SK-N-SH (cell line): ENCODE measurements at regions not wholly inside any gene's neighbourhood (a gene's known extent, or its start where the extent isn't known, plus 50 kb on each side); places are given as distances from the start of the nearest gene placed in this dataset.

Experiments used
- CTCF ChIA-PET: fragments of 300-600, 350-600 bp; formaldehyde crosslinking; extraction: SDS; loops from one replicate; lab custom pipeline; 2021; lab: Yijun Ruan, JAX
- POLR2A ChIA-PET: fragments of 350-600 bp; sonication (Branson Sonifier 250); formaldehyde crosslinking; extraction: SDS; loops from one replicate; lab custom pipeline; 2020; ENCODE audit warnings: antibody characterized with exemption, inconsistent platforms; lab: Yijun Ruan, JAX
- DNase-seq: peaks from one replicate; pipeline ENCODE4 v3.0.0; 2012
- H2AFZ ChIP-seq: fragments of 200-600 bp; sonication (generic); 2 replicates; pipeline ENCODE4 v1.8.1; 2016; ENCODE audit warnings: antibody characterized with exemption, mild to moderate bottlenecking, low read depth
- H3F3A ChIP-seq: fragments of 200-600 bp; sonication (generic); replicated peaks from 2 replicates; pipeline ENCODE3; 2016; ENCODE audit warnings: antibody characterized with exemption, mild to moderate bottlenecking; ENCODE audit not compliant: insufficient read depth
- H3K27ac ChIP-seq, 2 experiments: fragments of 200-500 bp in 1 of 2; fragments of 200-600 bp in 1 of 2; sonication (Bioruptor generic) in 1 of 2; sonication (generic), shearing (Covaris generic) in 1 of 2; 2 replicates each; pipeline versions ENCODE4 v1.5.1 to v1.6.1; 2014 to 2016; ENCODE audit warnings: low read depth in 2 of 2, inconsistent platforms in 1 of 2, low read length in 1 of 2, mild to moderate bottlenecking in 1 of 2, mixed read lengths in 1 of 2
- H3K27me3 ChIP-seq: fragments of 200-600 bp; sonication (generic), shearing (Covaris generic); 2 replicates; pipeline ENCODE4 v1.6.1; 2016; ENCODE audit warnings: mixed run types; ENCODE audit not compliant: insufficient read depth
- H3K36me3 ChIP-seq, 2 experiments: fragments of 200-500 bp in 1 of 2; fragments of 200-600 bp in 1 of 2; sonication (Bioruptor generic) in 1 of 2; sonication (generic) in 1 of 2; replicated peaks in 1 of 2; 2 replicates each; pipeline versions ENCODE3 to v1.5.1; 2014 to 2016; ENCODE audit warnings: low read length in 1 of 2, mild to moderate bottlenecking in 1 of 2; ENCODE audit not compliant: insufficient read depth in 2 of 2, control insufficient read depth in 1 of 2
- H3K4me1 ChIP-seq, 2 experiments: fragments of 200-500 bp in 1 of 2; fragments of 200-600 bp in 1 of 2; sonication (Bioruptor generic) in 1 of 2; sonication (generic), shearing (Covaris generic) in 1 of 2; 2 replicates each; pipeline versions ENCODE4 v1.5.1 to v1.6.1; 2014 to 2016; ENCODE audit warnings: low read depth in 1 of 2, low read length in 1 of 2, mixed run types in 1 of 2; ENCODE audit not compliant: insufficient read depth in 2 of 2, control insufficient read depth in 1 of 2
- H3K4me2 ChIP-seq: fragments of 200-600 bp; sonication (generic), shearing (Covaris generic); 2 replicates; pipeline ENCODE4 v1.6.1; 2017; ENCODE audit warnings: mixed run types
- H3K4me3 ChIP-seq, 2 experiments: fragments of 200-500 bp in 1 of 2; fragments of 200-600 bp in 1 of 2; sonication (Bioruptor generic) in 1 of 2; sonication (generic), shearing (Covaris generic) in 1 of 2; 2 replicates each; pipeline versions ENCODE4 v1.5.1 to v1.8.1; 2014 to 2016; ENCODE audit warnings: low read depth in 2 of 2, inconsistent platforms in 1 of 2, low read length in 1 of 2, mild to moderate bottlenecking in 1 of 2, mixed read lengths in 1 of 2, moderate library complexity in 1 of 2
- H3K79me2 ChIP-seq: fragments of 200-600 bp; sonication (generic); 2 replicates; pipeline ENCODE4 v1.8.1; 2017; ENCODE audit warnings: mild to moderate bottlenecking; ENCODE audit not compliant: insufficient read depth
- H3K9ac ChIP-seq: fragments of 200-600 bp; sonication (generic); 2 replicates; pipeline ENCODE4 v1.6.1; 2017; ENCODE audit warnings: mixed run types
- H3K9me2 ChIP-seq: fragments of 200-600 bp; sonication (generic); 2 replicates; pipeline ENCODE4 v1.6.1; 2017; ENCODE audit warnings: mixed run types
- H3K9me3 ChIP-seq: fragments of 200-600 bp; sonication (generic); 2 replicates; pipeline ENCODE4 v1.6.1; 2017; ENCODE audit warnings: mixed run types, mild to moderate bottlenecking, moderate library complexity
- H4K20me1 ChIP-seq: fragments of 200-600 bp; sonication (generic); 2 replicates; pipeline ENCODE4 v1.6.1; 2017; ENCODE audit warnings: mild to moderate bottlenecking, mixed run types; ENCODE audit not compliant: insufficient read depth
- CHD2 ChIP-seq: fragments of 150-350 bp; IDR thresholded peaks from 2 replicates; pipeline ENCODE4 v1.6.1; 2018; ENCODE audit warnings: low read length; ENCODE audit not compliant: partially characterized antibody
- CTCF ChIP-seq: fragments of 200-600 bp; sonication (generic); IDR thresholded peaks from 2 replicates; pipeline ENCODE4 v1.6.1; 2017; ENCODE audit warnings: antibody characterized with exemption, mild to moderate bottlenecking, moderate library complexity
- EP300 ChIP-seq, 2 experiments: IDR thresholded peaks; 2 replicates each; pipeline versions ENCODE4 v1.4.0 to v1.6.1; 2012; ENCODE audit warnings: borderline replicate concordance in 1 of 2, low read depth in 1 of 2, low read length in 1 of 2
- EZH2phosphoT487 ChIP-seq: fragments of 200-600 bp; sonication (generic); IDR thresholded peaks from 2 replicates; pipeline ENCODE4 v1.6.1; 2017; ENCODE audit warnings: low read depth, mixed run types, mild to moderate bottlenecking, antibody characterized with exemption, moderate library complexity, borderline replicate concordance
- FOXM1 ChIP-seq: IDR thresholded peaks from 2 replicates; pipeline ENCODE4 v1.4.0; 2012; ENCODE audit warnings: low read depth, mild to moderate bottlenecking
- GABPA ChIP-seq: IDR thresholded peaks from 2 replicates; pipeline ENCODE4 v1.4.0; 2012; ENCODE audit warnings: low read depth, mild to moderate bottlenecking
- JUND ChIP-seq: IDR thresholded peaks from 2 replicates; pipeline ENCODE4 v1.4.0; 2012
- MAX ChIP-seq: IDR thresholded peaks from 2 replicates; pipeline ENCODE4 v1.4.0; 2012; ENCODE audit warnings: low read depth
- MEF2A ChIP-seq: IDR thresholded peaks from 2 replicates; pipeline ENCODE4 v1.4.0; 2012; ENCODE audit warnings: low read depth, borderline replicate concordance
- RCOR1 ChIP-seq: fragments of 150-350 bp; IDR thresholded peaks from 2 replicates; pipeline ENCODE4 v1.6.1; 2017; ENCODE audit warnings: antibody characterized with exemption, low read length
- TEAD4 ChIP-seq: IDR thresholded peaks from 2 replicates; pipeline ENCODE4 v1.4.0; 2012; ENCODE audit warnings: mild to moderate bottlenecking, borderline replicate concordance; ENCODE audit not compliant: insufficient read depth
- USF1 ChIP-seq: IDR thresholded peaks from 2 replicates; pipeline ENCODE4 v1.4.0; 2012; ENCODE audit warnings: low read depth, borderline replicate concordance
- USF2 ChIP-seq: fragments of 150-350 bp; IDR thresholded peaks from 2 replicates; pipeline ENCODE4 v1.6.1; 2017; ENCODE audit warnings: antibody characterized with exemption, low read length, low read depth, borderline replicate concordance
- WGBS: methylation state at CpG from one replicate; pipeline ENCODE4 v1.1.6; 2017; ENCODE audit warnings: low lambda C conversion rate; 5-methylcytosine and 5-hydroxymethylcytosine counted together

GRCh38 chr17:79370126-79370525 lies 240.7 kb downstream of the RBFOX3 start:
- H2AFZ ChIP-seq: no peak overlapping the region
- H3K27ac ChIP-seq: no peak overlapping the region
- ChIA-PET POLR2A (no interaction called here), CTCF (interaction anchor here (0.7 to 2.7 kb wide), 4 partner anchors 19 to 282 kb away, joined by 3 to 13 read pairs (median 4); no protein-coding TSS in a partner anchor)
- no peaks in the 10 kb centered on the region for H3K9me2 ChIP-seq
- no peaks in the 10 kb centered on the region for H4K20me1 ChIP-seq
- H3K4me1 ChIP-seq: no peaks in the 10 kb centered on the region
- H3K27me3 ChIP-seq: peaks cover 25% of the 10 kb centered on the region; the same call in 1 of the 2 replicates
- TF ChIP-seq USF1 (no peak), EZH2phosphoT487 (no peak)
- no peak overlapping the region for H3K4me2 ChIP-seq
- H3K9me3 ChIP-seq: no peaks in the 10 kb centered on the region
- no peak overlapping the region for H3K9ac ChIP-seq
- H3K4me3 ChIP-seq: no peak overlapping the region
- no peaks in the 10 kb centered on the region for H3K79me2 ChIP-seq
- DNase-seq: no peak
- no peaks in the 10 kb centered on the region for H3K36me3 ChIP-seq
- 42% methylated on average over 6 of the region's 8 CpGs for WGBS
- H3F3A ChIP-seq: no peaks in the 10 kb centered on the region

- no peaks in the 10 kb centered on the region for H3K36me3 ChIP-seq
- no peaks in the 10 kb centered on the region for H3F3A ChIP-seq
- no peak overlapping the region for H3K9ac ChIP-seq
- H3K4me2 ChIP-seq: no peak overlapping the region
- no peaks in the 10 kb centered on the region for H3K9me2 ChIP-seq
- no peak for TF ChIP-seq TEAD4
- TF ChIP-seq MAX: no peak
- TF ChIP-seq JUND: no peak
- TF ChIP-seq EZH2phosphoT487: no peak
- no peak for TF ChIP-seq RCOR1
- no peak for TF ChIP-seq GABPA
- no peak for TF ChIP-seq CHD2
- no peak for TF ChIP-seq USF1
- no peak for TF ChIP-seq EP300 (IDR thresholded peaks at IDR 0.05; ENCODE audit: borderline replicate concordance in 1 of 2, low read depth in 1 of 2, low read length in 1 of 2)
- TF ChIP-seq MEF2A: no peak
- TF ChIP-seq CTCF: no peak
- TF ChIP-seq USF2: no peak
- TF ChIP-seq FOXM1: no peak
- TF ChIP-seq, all 33 proteins: peak for 0
- ChIA-PET POLR2A (no interaction called here), CTCF (interaction anchor here (0.7 to 2.7 kb wide), 5 partner anchors 19 to 183 kb away, joined by 3 to 13 read pairs (median 5); no protein-coding TSS in a partner anchor)
- H4K20me1 ChIP-seq: no peaks in the 10 kb centered on the region
- no peak overlapping the region for H2AFZ ChIP-seq
- 36% methylated on average over 8 of the region's 9 CpGs for WGBS
- no peak overlapping the region for H3K4me3 ChIP-seq
- H3K27ac ChIP-seq: no peak overlapping the region
- no peak for DNase-seq
- peaks cover 27% of the 10 kb centered on the region; the same call in 1 of the 2 replicates for H3K27me3 ChIP-seq
- no peaks in the 10 kb centered on the region for H3K79me2 ChIP-seq
- no peaks in the 10 kb centered on the region for H3K4me1 ChIP-seq
- no peaks in the 10 kb centered on the region for H3K9me3 ChIP-seq
Measured at GRCh38 chr17:79369532-79369931, 241.3 kb downstream of the RBFOX3 start.
